ENCODE measurements at regions not wholly inside any gene's neighbourhood (a gene's known extent, or its start where the extent isn't known, plus 50 kb on each side); places are given as distances from the start of the nearest gene placed in this dataset.

GRCh38 chr13:50104493-50104892 lies 89.2 kb downstream of the KCNRG start:
- no peak for DNase-seq

GRCh38 chr13:50106559-50106958 lies 91.3 kb downstream of the KCNRG start:
- no peak for DNase-seq

- DNase-seq: no peak
Measured at GRCh38 chr13:50107205-50107604, 92.0 kb downstream of the KCNRG start.

GRCh38 chr13:50114961-50115360 lies 99.7 kb downstream of the KCNRG start:
- no peak for DNase-seq

GRCh38 chr13:50115695-50116094 lies 100.5 kb downstream of the KCNRG start:
- DNase-seq: no peak

GRCh38 chr13:50116430-50116973 lies 101.3 kb downstream of the KCNRG start:
- no peak for DNase-seq

GRCh38 chr13:50119591-50119990 lies 104.3 kb downstream of the KCNRG start:
- no peak for DNase-seq

GRCh38 chr13:50122455-50122854 lies 107.2 kb downstream of the KCNRG start:
- DNase-seq: no peak

GRCh38 chr13:50123002-50123401 lies 107.8 kb downstream of the KCNRG start:
- DNase-seq: no peak

- no peak for DNase-seq
Measured at GRCh38 chr13:50123515-50123861, 108.2 kb downstream of the KCNRG start.

- peak; percentile 61 for DNase-seq
Measured at GRCh38 chr13:50123862-50124535, 108.8 kb downstream of the KCNRG start.

- DNase-seq: peak; percentile 92
Measured at GRCh38 chr13:50124536-50125303, 109.5 kb downstream of the KCNRG start.

- no peak for DNase-seq
Measured at GRCh38 chr13:50125304-50125553, 110.0 kb downstream of the KCNRG start.

GRCh38 chr13:50125554-50126262 lies 110.5 kb downstream of the KCNRG start:
- peak; percentile 84 for DNase-seq

GRCh38 chr13:50126263-50126992 lies 111.2 kb downstream of the KCNRG start:
- DNase-seq: no peak

- peak; percentile 61 for DNase-seq
Measured at GRCh38 chr13:50126993-50127725, 111.9 kb downstream of the KCNRG start.

- no peak for DNase-seq
Measured at GRCh38 chr13:50127726-50128291, 112.6 kb downstream of the KCNRG start.

GRCh38 chr13:50128428-50128931 lies 113.2 kb downstream of the KCNRG start:
- no peak for DNase-seq

- no peak for DNase-seq
Measured at GRCh38 chr13:50129081-50129705, 113.9 kb downstream of the KCNRG start.

- no peak for DNase-seq
Measured at GRCh38 chr13:50129706-50130122, 114.5 kb downstream of the KCNRG start.

Data from activated T-cell treated with anti-CD3 and anti-CD28 coated beads for 4 hours (primary cell).